ENCODE measurements at regions not wholly inside any gene's neighbourhood (a gene's known extent, or its start where the extent isn't known, plus 50 kb on each side); places are given as distances from the start of the nearest gene placed in this dataset.

DNA sequence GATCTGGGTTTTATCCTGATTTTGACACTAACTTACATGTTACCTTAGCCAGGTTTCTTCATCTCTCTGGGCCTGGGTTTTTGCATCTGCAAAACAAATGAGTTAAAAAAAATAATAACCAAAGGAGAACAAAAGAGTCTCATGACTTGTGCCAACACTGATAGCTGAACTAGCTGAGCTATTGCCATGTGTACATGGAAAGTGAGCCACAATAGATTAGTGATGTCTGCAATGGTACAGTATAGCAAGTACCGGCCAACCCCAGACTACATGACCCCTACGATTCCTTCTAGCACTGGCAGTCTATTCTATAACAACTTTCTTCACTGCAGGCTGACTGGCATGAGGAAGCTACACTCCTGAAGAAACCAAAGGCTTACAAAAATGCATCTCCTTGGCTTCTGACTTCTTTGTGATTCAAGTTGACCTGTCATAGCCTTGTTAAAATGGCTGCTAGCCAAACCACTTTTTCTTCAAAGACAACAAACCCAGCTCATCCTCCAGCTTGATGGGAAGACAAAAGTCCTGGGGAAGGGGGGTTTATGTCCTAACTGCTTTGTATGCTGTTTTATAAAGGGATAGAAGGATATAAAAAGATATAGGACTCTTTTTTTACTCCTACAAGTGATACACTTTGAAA, 123.7 kb downstream of the DAD1 start:
- no peak overlapping the region for H3K4me3 Mint-ChIP-seq
- intact Hi-C loops (cut with micrococcal nuclease), result no loop called here
- Histone ChIP-seq H3K9me3 (replicated peaks in 1 of 2; ENCODE audit: control insufficient read depth in 1 of 2, insufficient read depth in 1 of 2, low read length in 2 of 2) (no peaks in the 10 kb centered on the region), H4K20me1 (ENCODE audit: insufficient read depth, low read length) (no peaks in the 10 kb centered on the region), H3K4me1 (ENCODE audit: control insufficient read depth in 1 of 2, insufficient read depth in 2 of 2, low read length in 2 of 2) (no peaks in the 10 kb centered on the region), H3K27me3 (ENCODE audit: control insufficient read depth in 2 of 2, insufficient read depth in 2 of 2, low read length in 2 of 2) (no peaks in the 10 kb centered on the region), H3K4me2 (replicated peaks; ENCODE audit: extremely low read depth, low read length, poor library complexity, severe bottlenecking) (no peak overlapping the region), H3K27ac (ENCODE audit: low read depth in 1 of 2, low read length in 2 of 2) (no peak overlapping the region), H3K4me3 (replicated peaks in 1 of 3; ENCODE audit: low read depth in 2 of 3, low read length in 3 of 3) (no peak overlapping the region), H2AFZ (ENCODE audit: insufficient read depth, low read depth, low read length, poor library complexity, severe bottlenecking) (no peak overlapping the region), H3K36me3 (replicated peaks in 1 of 2; ENCODE audit: control insufficient read depth in 1 of 2, insufficient read depth in 2 of 2, low read length in 2 of 2) (no peaks in the 10 kb centered on the region), H3K9ac (ENCODE audit: insufficient read depth, low read length, poor library complexity, severe bottlenecking) (no peak overlapping the region), H3K79me2 (ENCODE audit: insufficient read depth, low read length) (no peaks in the 10 kb centered on the region)
- peaks cover 13% of the 10 kb centered on the region for H3K4me1 Mint-ChIP-seq
- H3K9me3 Mint-ChIP-seq, result no peaks in the 10 kb centered on the region
- DNase-seq, result no peak
- H3K27me3 Mint-ChIP-seq (ENCODE audit: low read depth in 3 of 3), result peaks cover 0 to 2% (median 0%) of the 10 kb centered on the region in 3 donors
- H3K36me3 Mint-ChIP-seq, result no peaks in the 10 kb centered on the region
- TF ChIP-seq CTCF (IDR thresholded peaks at IDR 0.05), result no peak
- 57% methylated on average over 1 of the region's 2 CpGs for WGBS (ENCODE audit: insufficient coverage)
- H3K27ac Mint-ChIP-seq, result no peak overlapping the region

DNA sequence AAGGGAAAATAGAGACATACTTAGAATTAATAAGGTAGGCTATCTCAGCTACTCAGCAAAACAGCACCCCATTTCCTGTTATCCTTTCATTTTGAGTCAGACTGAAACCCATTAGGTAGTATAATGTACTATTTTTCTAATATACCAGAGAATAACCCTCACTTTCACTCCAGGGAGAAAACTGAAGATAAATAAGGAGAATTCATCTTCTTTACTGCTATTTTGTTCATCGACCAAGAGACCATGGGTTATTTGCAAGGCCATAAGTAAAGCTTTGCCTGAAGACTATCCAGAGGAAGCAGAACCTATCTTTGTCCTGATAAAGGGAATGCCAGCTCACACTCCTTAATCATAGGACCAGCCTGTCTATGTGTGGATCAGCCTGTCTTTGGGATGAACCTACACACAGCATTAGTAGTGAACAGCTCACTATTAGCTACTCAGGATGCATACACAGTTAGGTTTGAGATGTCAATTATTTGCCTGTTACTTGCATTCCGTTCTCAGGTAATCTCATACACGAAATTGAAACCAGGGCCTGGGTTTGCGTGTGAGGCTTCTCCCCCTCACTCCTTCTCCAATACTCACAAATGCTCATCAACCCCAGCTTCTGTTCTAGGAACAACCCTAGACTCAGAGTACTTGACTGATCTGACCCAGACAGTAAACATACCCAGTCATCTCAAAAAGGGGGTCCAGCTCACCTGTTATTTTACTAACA, 124.4 kb downstream of the DAD1 start:
- H3K27me3 Mint-ChIP-seq (ENCODE audit: low read depth in 3 of 3), result peaks cover 0 to 2% (median 0%) of the 10 kb centered on the region in 3 donors
- no peaks in the 10 kb centered on the region for H3K36me3 ChIP-seq (replicated peaks in 1 of 2; ENCODE audit: control insufficient read depth in 1 of 2, insufficient read depth in 2 of 2, low read length in 2 of 2)
- no peak overlapping the region for H3K4me3 ChIP-seq (replicated peaks in 1 of 3; ENCODE audit: low read depth in 2 of 3, low read length in 3 of 3)
- peaks cover 14% of the 10 kb centered on the region for H3K4me1 Mint-ChIP-seq
- H4K20me1 ChIP-seq (ENCODE audit: insufficient read depth, low read length), result no peaks in the 10 kb centered on the region
- no peak overlapping the region for H3K27ac Mint-ChIP-seq
- no peaks in the 10 kb centered on the region for H3K9me3 Mint-ChIP-seq
- no peak overlapping the region for H3K4me3 Mint-ChIP-seq
- no peaks in the 10 kb centered on the region for H3K27me3 ChIP-seq (ENCODE audit: control insufficient read depth in 2 of 2, insufficient read depth in 2 of 2, low read length in 2 of 2)
- no peaks in the 10 kb centered on the region for H3K36me3 Mint-ChIP-seq
- DNase-seq, result no peak
- no peak overlapping the region for H3K9ac ChIP-seq (ENCODE audit: insufficient read depth, low read length, poor library complexity, severe bottlenecking)
- TF ChIP-seq CTCF (IDR thresholded peaks at IDR 0.05), result no peak
- no peak overlapping the region for H3K27ac ChIP-seq (ENCODE audit: low read depth in 1 of 2, low read length in 2 of 2)
- WGBS (ENCODE audit: insufficient coverage), result 97% methylated on average over 3 of the region's 4 CpGs
- no peak overlapping the region for H2AFZ ChIP-seq (ENCODE audit: insufficient read depth, low read depth, low read length, poor library complexity, severe bottlenecking)
- no peaks in the 10 kb centered on the region for H3K9me3 ChIP-seq (replicated peaks in 1 of 2; ENCODE audit: control insufficient read depth in 1 of 2, insufficient read depth in 1 of 2, low read length in 2 of 2)
- intact Hi-C loops (cut with micrococcal nuclease), result no loop called here
- H3K4me2 ChIP-seq (replicated peaks; ENCODE audit: extremely low read depth, low read length, poor library complexity, severe bottlenecking), result no peak overlapping the region
- no peaks in the 10 kb centered on the region for H3K79me2 ChIP-seq (ENCODE audit: insufficient read depth, low read length)
- no peaks in the 10 kb centered on the region for H3K4me1 ChIP-seq (ENCODE audit: control insufficient read depth in 1 of 2, insufficient read depth in 2 of 2, low read length in 2 of 2)

All from CD14-positive monocyte (primary cell).